A549 (cell line): ENCODE measurements at regions not wholly inside any gene's neighbourhood (a gene's known extent, or its start where the extent isn't known, plus 50 kb on each side); places are given as distances from the start of the nearest gene placed in this dataset.
A peak's percentile ranks its signal among the peaks of the same experiment; 100 is the strongest.

Experiments used
- ATAC-seq, 2 experiments: fragments of 200-7000 bp in 1 of 2; fragments of >200 bp in 1 of 2; cut with Nextera tagmentation in 1 of 2; cut with Tn5 transposase in 1 of 2; 3 replicates each; pipeline versions ENCODE4 v1.8.0 to v1.9.1; 2018 to 2020; ENCODE audit warnings: mild to moderate bottlenecking in 1 of 2, moderate library complexity in 1 of 2
- CTCF ChIA-PET: fragments of 300-600 bp; sonication (Branson Sonifier 250); formaldehyde crosslinking; extraction: SDS; loops from one replicate; lab custom pipeline; 2021; ENCODE audit warnings: antibody characterized with exemption, inconsistent platforms; lab: Yijun Ruan, JAX
- POLR2A ChIA-PET: fragments of 350-600 bp; formaldehyde crosslinking; extraction: SDS; loops from one replicate; lab custom pipeline; 2021; ENCODE audit warnings: antibody characterized with exemption, inconsistent platforms; lab: Yijun Ruan, JAX
- DNase-seq, 2 experiments: peaks; one replicate each; pipeline versions ENCODE4 v3.0.0 to v3.0.0-alpha.2; 2011 to 2016; ENCODE audit warnings: low read depth in 1 of 2, low spot score in 1 of 2
- FAIRE-seq: peaks from 2 replicates; lab custom pipeline; 2011; peaks lifted over from hg19 to GRCh38; lab: Jason Lieb, UNC
- H3K27ac ChIP-seq, 2 experiments: fragments of >200 bp; sonication (Bioruptor Twin); formaldehyde crosslinking; 3 replicates each; pipeline ENCODE4 v1.5.1; 2016 to 2017
- H3K4me1 ChIP-seq: fragments of >200 bp; sonication (Bioruptor Twin); formaldehyde crosslinking; 3 replicates; pipeline ENCODE4 v1.6.1; 2016
- H3K4me2 ChIP-seq: fragments of >200 bp; sonication (Bioruptor Twin); formaldehyde crosslinking; 3 replicates; pipeline ENCODE4 v1.6.1; 2016
- H3K4me3 ChIP-seq: fragments of >200 bp; sonication (Bioruptor Twin); formaldehyde crosslinking; 3 replicates; pipeline ENCODE4 v1.5.1; 2016
- H3K9me3 ChIP-seq: fragments of >200 bp; sonication (Bioruptor Twin); formaldehyde crosslinking; 3 replicates; pipeline ENCODE4 v1.6.1; 2016
- CEBPB ChIP-seq, 2 experiments: fragments of >200 bp in 1 of 2; sonication (Bioruptor Twin) in 1 of 2; formaldehyde crosslinking in 1 of 2; IDR thresholded peaks; 2 replicates each; pipeline ENCODE4 v1.6.1; 2012 to 2016
- CHD2 ChIP-seq: fragments of 150-350 bp; IDR thresholded peaks from 2 replicates; pipeline ENCODE4 v1.6.1; 2014; ENCODE audit warnings: low read length; ENCODE audit not compliant: partially characterized antibody
- CHD4 ChIP-seq: fragments of 200-600 bp; sonication (generic); IDR thresholded peaks from 2 replicates; pipeline ENCODE4 v1.6.1; 2016; ENCODE audit warnings: antibody characterized with exemption, mild to moderate bottlenecking, borderline replicate concordance
- EHF ChIP-seq: fragments of 250-450 bp; sonication (Bioruptor Pico); IDR thresholded peaks from 2 replicates; pipeline ENCODE4 v1.5.0; 2020; ENCODE audit warnings: mild to moderate bottlenecking
- EHMT2 ChIP-seq: fragments of 200-600 bp; sonication (generic); IDR thresholded peaks from 2 replicates; pipeline ENCODE4 v1.6.1; 2016; ENCODE audit warnings: antibody characterized with exemption, low read depth, mild to moderate bottlenecking, moderate library complexity
- EP300 ChIP-seq, 2 experiments: fragments of >200 bp; sonication (Bioruptor Twin); formaldehyde crosslinking; IDR thresholded peaks; 2 replicates in 1 of 2; 3 replicates in 1 of 2; pipeline ENCODE4 v1.6.1; 2016 to 2017
- ESRRA ChIP-seq: fragments of 150-350 bp; IDR thresholded peaks from 2 replicates; pipeline ENCODE4 v1.6.1; 2014; ENCODE audit warnings: mild to moderate bottlenecking, low read length, borderline replicate concordance
- HEYL ChIP-seq: fragments of 250-450 bp; sonication (Bioruptor Pico); IDR thresholded peaks from 2 replicates; pipeline ENCODE4 v1.8.0; 2021; ENCODE audit warnings: mild to moderate bottlenecking, moderate library complexity
- HOXB13 ChIP-seq: fragments of 250-450 bp; sonication (Bioruptor Pico); IDR thresholded peaks from 2 replicates; pipeline ENCODE4 v1.5.0; 2020; ENCODE audit warnings: low read depth, mild to moderate bottlenecking, moderate library complexity
- HOXB5 ChIP-seq: fragments of 250-450 bp; sonication (Bioruptor Pico); IDR thresholded peaks from 2 replicates; pipeline ENCODE4 v1.5.0; 2020; ENCODE audit warnings: mild to moderate bottlenecking, moderate library complexity
- JUN ChIP-seq, 2 experiments: fragments of >200 bp; sonication (Bioruptor Twin); formaldehyde crosslinking; IDR thresholded peaks; 2 replicates in 1 of 2; 3 replicates in 1 of 2; pipeline ENCODE4 v1.6.1; 2016 to 2017
- MAFK ChIP-seq: fragments of 450-650 bp; IDR thresholded peaks from 2 replicates; pipeline ENCODE4 v1.6.1; 2014; ENCODE audit not compliant: partially characterized antibody
- MYC ChIP-seq: IDR thresholded peaks from 2 replicates; pipeline ENCODE4 v1.6.1; 2012; ENCODE audit warnings: mild to moderate bottlenecking, inconsistent platforms, low read length, improper control_type of control experiment, borderline replicate concordance
- NFE2L2 ChIP-seq: fragments of 150-350 bp; conservative IDR thresholded peaks from 2 replicates; pipeline ENCODE4 v1.6.1; 2014; ENCODE audit warnings: low read length
- NPAS2 ChIP-seq: fragments of 250-450 bp; sonication (Bioruptor Pico); IDR thresholded peaks from 2 replicates; pipeline ENCODE4 v1.8.0; 2022; ENCODE audit warnings: mild to moderate bottlenecking, moderate library complexity, borderline replicate concordance
- NR3C1 ChIP-seq: fragments of >200 bp; sonication (Bioruptor Twin); formaldehyde crosslinking; IDR thresholded peaks from 3 replicates; pipeline ENCODE4 v1.6.1; 2017
- RAD21 ChIP-seq, 2 experiments: fragments of >200 bp in 1 of 2; sonication (Bioruptor Twin) in 1 of 2; formaldehyde crosslinking in 1 of 2; IDR thresholded peaks in 1 of 2; conservative IDR thresholded peaks in 1 of 2; 2 replicates in 1 of 2; 3 replicates in 1 of 2; pipeline ENCODE4 v1.6.1; 2012 to 2018; ENCODE audit warnings: inconsistent platforms in 1 of 2
- RARB ChIP-seq: fragments of 250-450 bp; sonication (Bioruptor Pico); IDR thresholded peaks from 2 replicates; pipeline ENCODE4 v1.8.0; 2021; ENCODE audit warnings: mild to moderate bottlenecking, moderate library complexity
- RNF2 ChIP-seq: fragments of 200-600 bp; sonication (generic); IDR thresholded peaks from 2 replicates; pipeline ENCODE4 v1.6.1; 2016; ENCODE audit warnings: low read depth, mild to moderate bottlenecking, antibody characterized with exemption, moderate library complexity, borderline replicate concordance
- TFCP2L1 ChIP-seq: fragments of 250-450 bp; sonication (Bioruptor Pico); IDR thresholded peaks from 2 replicates; pipeline ENCODE4 v1.5.0; 2021; ENCODE audit warnings: mild to moderate bottlenecking
- ZC3H11A ChIP-seq: fragments of 450-650 bp; IDR thresholded peaks from 2 replicates; pipeline ENCODE4 v1.6.1; 2014; ENCODE audit warnings: antibody characterized with exemption, mild to moderate bottlenecking
- WGBS: methylation state at CpG from one replicate; pipeline ENCODE4 v1.1.6; 2017; ENCODE audit errors: missing lambda C conversion rate; 5-methylcytosine and 5-hydroxymethylcytosine counted together
- TF ChIP-seq, protein P1 (sequence below): fragments of 250-450 bp; sonication (Bioruptor Pico); IDR thresholded peaks from 2 replicates; pipeline ENCODE4 v1.5.0; 2020; ENCODE audit warnings: low read depth, mild to moderate bottlenecking, moderate library complexity
- TF ChIP-seq, protein P2 (sequence below): fragments of 450-650 bp; IDR thresholded peaks from 2 replicates; pipeline ENCODE4 v1.6.1; 2014; ENCODE audit warnings: antibody characterized with exemption
- TF ChIP-seq, protein P3 (sequence below): fragments of 250-450 bp; sonication (Bioruptor Pico); IDR thresholded peaks from 2 replicates; pipeline ENCODE4 v1.5.0; 2021; ENCODE audit warnings: mild to moderate bottlenecking, moderate library complexity, borderline replicate concordance

DNA sequence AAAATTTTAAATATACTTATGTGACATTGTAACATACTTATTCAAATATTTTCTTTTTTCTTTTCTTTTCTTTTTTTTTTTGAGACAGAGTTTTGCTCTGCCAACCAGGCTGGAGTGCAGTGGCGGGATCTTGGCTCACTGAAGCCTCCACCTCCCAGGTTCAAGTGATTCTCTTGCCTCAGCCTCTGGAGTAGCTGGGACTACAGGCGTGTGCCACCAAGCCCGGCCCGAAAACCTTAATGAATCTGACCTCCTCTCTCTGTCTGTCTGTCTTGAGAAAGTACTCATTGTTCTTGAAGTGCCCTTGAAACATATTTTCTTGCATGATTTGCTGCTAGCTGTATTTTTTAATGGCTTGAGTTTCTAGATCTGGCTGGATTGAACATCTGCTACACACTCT is 136.8 kb downstream of the ANAPC4 start:
- TF ChIP-seq MAFK = no peak
- TF ChIP-seq ZC3H11A = no peak
- no peak for TF ChIP-seq RARB (CRISPR knock-in tag)
- TF ChIP-seq HEYL = no peak
- TF ChIP-seq, protein P1, sequence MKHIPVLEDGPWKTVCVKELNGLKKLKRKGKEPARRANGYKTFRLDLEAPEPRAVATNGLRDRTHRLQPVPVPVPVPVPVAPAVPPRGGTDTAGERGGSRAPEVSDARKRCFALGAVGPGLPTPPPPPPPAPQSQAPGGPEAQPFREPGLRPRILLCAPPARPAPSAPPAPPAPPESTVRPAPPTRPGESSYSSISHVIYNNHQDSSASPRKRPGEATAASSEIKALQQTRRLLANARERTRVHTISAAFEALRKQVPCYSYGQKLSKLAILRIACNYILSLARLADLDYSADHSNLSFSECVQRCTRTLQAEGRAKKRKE (CRISPR knock-in tag) = no peak
- TF ChIP-seq RNF2 = no peak
- TF ChIP-seq HOXB5 (CRISPR knock-in tag) = no peak
- no peak for TF ChIP-seq EHMT2
- TF ChIP-seq ESRRA = no peak
- no peak for TF ChIP-seq CHD4
- no peak for TF ChIP-seq CEBPB (IDR thresholded peaks at IDR 0.05)
- no peak for TF ChIP-seq EHF (CRISPR knock-in tag)
- TF ChIP-seq HOXB13 (CRISPR knock-in tag) = no peak
- TF ChIP-seq NPAS2 (CRISPR knock-in tag) = no peak
- TF ChIP-seq MYC = no peak
- TF ChIP-seq CHD2 = no peak
- Histone ChIP-seq H3K27ac (no peak overlapping the region), H3K4me3 (no peak overlapping the region), H3K9me3 (no peaks in the 10 kb centered on the region), H3K4me2 (no peak overlapping the region), H3K4me1 (no peaks in the 10 kb centered on the region)
- CTCF ChIA-PET = no interaction called here
- no peak for FAIRE-seq
- WGBS = 98% methylated on average over 4 of the region's 4 CpGs
- no peak for DNase-seq
- no peak for ATAC-seq
- POLR2A ChIA-PET = no interaction called here

DNA sequence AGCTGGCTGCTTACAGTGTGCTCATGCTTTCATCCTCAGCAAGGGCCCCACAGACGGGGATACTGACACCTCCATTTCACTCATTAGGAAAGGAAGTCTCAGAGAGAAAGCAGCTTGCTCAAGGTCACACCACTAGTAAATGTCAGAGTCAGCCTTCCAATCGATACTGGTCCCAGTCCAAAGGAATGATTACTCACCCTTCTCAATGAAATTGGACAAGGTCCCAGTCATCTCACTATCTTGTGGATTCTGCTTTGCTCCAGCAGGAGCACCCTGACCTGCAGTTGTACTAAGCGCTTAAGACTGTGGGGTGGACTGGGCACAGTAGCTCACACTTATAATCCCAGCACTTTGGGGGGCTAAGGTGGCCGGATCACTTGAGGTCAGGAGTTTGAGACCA is 132.2 kb upstream of the SLC34A2 start:
- DNase-seq = no peak
- Histone ChIP-seq H3K4me2 (no peak overlapping the region), H3K9me3 (no peaks in the 10 kb centered on the region), H3K4me3 (no peak overlapping the region), H3K4me1 (peaks cover 12% of the 10 kb centered on the region; the same call in 2 of the 3 replicates)
- CTCF ChIA-PET = interaction anchor here (1.7 kb wide), 1 partner anchor 210 kb away, joined by 4 read pairs; no protein-coding TSS in a partner anchor
- 39% methylated on average over 4 of the region's 4 CpGs for WGBS
- POLR2A ChIA-PET = no interaction called here
- ATAC-seq = no peak
- FAIRE-seq = no peak
- TF ChIP-seq, protein P2, sequence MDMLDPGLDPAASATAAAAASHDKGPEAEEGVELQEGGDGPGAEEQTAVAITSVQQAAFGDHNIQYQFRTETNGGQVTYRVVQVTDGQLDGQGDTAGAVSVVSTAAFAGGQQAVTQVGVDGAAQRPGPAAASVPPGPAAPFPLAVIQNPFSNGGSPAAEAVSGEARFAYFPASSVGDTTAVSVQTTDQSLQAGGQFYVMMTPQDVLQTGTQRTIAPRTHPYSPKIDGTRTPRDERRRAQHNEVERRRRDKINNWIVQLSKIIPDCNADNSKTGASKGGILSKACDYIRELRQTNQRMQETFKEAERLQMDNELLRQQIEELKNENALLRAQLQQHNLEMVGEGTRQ = no peak
- no peak for TF ChIP-seq EP300 (IDR thresholded peaks at IDR 0.05)
- TF ChIP-seq RAD21 (conservative IDR thresholded peaks at IDR 0.05 in 1 of 2, IDR thresholded peaks at IDR 0.05 in 1 of 2) = no peak
- TF ChIP-seq NR3C1 = no peak
- TF ChIP-seq, protein P3, sequence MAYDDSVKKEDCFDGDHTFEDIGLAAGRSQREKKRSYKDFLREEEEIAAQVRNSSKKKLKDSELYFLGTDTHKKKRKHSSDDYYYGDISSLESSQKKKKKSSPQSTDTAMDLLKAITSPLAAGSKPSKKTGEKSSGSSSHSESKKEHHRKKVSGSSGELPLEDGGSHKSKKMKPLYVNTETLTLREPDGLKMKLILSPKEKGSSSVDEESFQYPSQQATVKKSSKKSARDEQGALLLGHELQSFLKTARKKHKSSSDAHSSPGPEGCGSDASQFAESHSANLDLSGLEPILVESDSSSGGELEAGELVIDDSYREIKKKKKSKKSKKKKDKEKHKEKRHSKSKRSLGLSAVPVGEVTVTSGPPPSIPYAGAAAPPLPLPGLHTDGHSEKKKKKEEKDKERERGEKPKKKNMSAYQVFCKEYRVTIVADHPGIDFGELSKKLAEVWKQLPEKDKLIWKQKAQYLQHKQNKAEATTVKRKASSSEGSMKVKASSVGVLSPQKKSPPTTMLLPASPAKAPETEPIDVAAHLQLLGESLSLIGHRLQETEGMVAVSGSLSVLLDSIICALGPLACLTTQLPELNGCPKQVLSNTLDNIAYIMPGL (CRISPR knock-in tag) = no peak
- TF ChIP-seq HEYL = no peak
- no peak for TF ChIP-seq TFCP2L1 (CRISPR knock-in tag)
- TF ChIP-seq, all 56 proteins: peak for 0
- H3K27ac ChIP-seq = no peak overlapping the region

DNA sequence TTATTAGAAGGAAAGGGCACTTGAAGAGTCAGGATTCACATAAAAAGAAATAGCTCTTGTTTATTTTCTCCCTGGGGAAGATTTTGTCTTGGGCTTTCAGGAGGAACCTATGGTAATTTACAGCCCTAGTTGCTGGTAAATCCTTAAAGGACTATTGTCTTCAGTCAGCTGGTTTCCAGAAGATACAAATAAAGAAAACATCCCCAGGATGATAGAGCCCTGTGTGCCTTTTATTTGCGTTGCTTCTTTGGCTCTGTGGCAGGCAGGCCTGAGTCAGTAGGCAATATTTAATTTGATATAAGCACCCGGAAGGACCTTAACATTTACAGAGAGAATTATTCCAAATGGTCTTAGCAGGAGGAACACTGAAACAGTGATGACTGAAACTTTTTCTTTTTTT is 131.0 kb upstream of the SLC34A2 start:
- DNase-seq (no peak), FAIRE-seq (no peak), ATAC-seq (no peak)
- Histone ChIP-seq H3K4me2 (peak overlapping the region; percentile 36; the same call in 1 of the 3 replicates), H3K27ac (peak overlapping the region in 1 of 2 experiments; percentile 22; a peak in 1 of 6 replicates), H3K4me1 (peaks cover 12% of the 10 kb centered on the region; the same call in 2 of the 3 replicates), H3K9me3 (no peaks in the 10 kb centered on the region), H3K4me3 (no peak overlapping the region)
- 5% methylated on average over 2 of the region's 2 CpGs for WGBS
- TF ChIP-seq JUN (IDR thresholded peaks at IDR 0.05) = no peak
- no peak for TF ChIP-seq RARB (CRISPR knock-in tag)
- no peak for TF ChIP-seq RNF2
- TF ChIP-seq EHF (CRISPR knock-in tag) = no peak
- no peak for TF ChIP-seq NFE2L2
- no peak for TF ChIP-seq HOXB5 (CRISPR knock-in tag)
- no peak for TF ChIP-seq HOXB13 (CRISPR knock-in tag)
- no peak for TF ChIP-seq CHD2
- TF ChIP-seq MYC = no peak
- ChIA-PET CTCF (interaction anchor here (0.6 to 1.7 kb wide), 2 partner anchors 13 to 209 kb away, joined by 3 to 4 read pairs; no protein-coding TSS in a partner anchor), POLR2A (no interaction called here)
